Gastroesophageal sphincter (tissue), 2 donors: ENCODE measurements at regions not wholly inside any gene's neighbourhood (a gene's known extent, or its start where the extent isn't known, plus 50 kb on each side); places are given as distances from the start of the nearest gene placed in this dataset.

Experiments
- EP300 ChIP-seq: sonication (generic); formaldehyde crosslinking; IDR thresholded peaks from one replicate; pipeline ENCODE4 v1.6.1; 2017; ENCODE audit warnings: antibody characterized with exemption, mild to moderate bottlenecking
- POLR2A ChIP-seq, 2 donors: fragments of 450-650 bp; IDR thresholded peaks; one replicate each; pipeline ENCODE4 v1.6.1; 2017; ENCODE audit warnings: antibody characterized with exemption in 2 of 2, mild to moderate bottlenecking in 2 of 2, moderate library complexity in 1 of 2
- POLR2AphosphoS5 ChIP-seq: sonication (generic); formaldehyde crosslinking; IDR thresholded peaks from one replicate; pipeline ENCODE4 v1.6.1; 2017; ENCODE audit warnings: antibody characterized with exemption

GRCh38 chr13:53807251-53807834 lies 778.7 kb downstream of the OLFM4 start:
- no peak for TF ChIP-seq POLR2AphosphoS5
- TF ChIP-seq POLR2A (IDR thresholded peaks at IDR 0.05): no peak
- TF ChIP-seq EP300: no peak
